HG03571 (cell line): ENCODE measurements at regions not wholly inside any gene's neighbourhood (a gene's known extent, or its start where the extent isn't known, plus 50 kb on each side); places are given as distances from the start of the nearest gene placed in this dataset.
A peak's percentile ranks its signal among the peaks of the same experiment; 100 is the strongest.
"Not testable (repeated sequence)": the region's sequence is repeated elsewhere in the genome, so short reads cannot be mapped to it uniquely, and the experiment has no call there.

Source experiments
- ATAC-seq: cut with Tn5 transposase; IDR thresholded peaks from one replicate; pipeline ENCODE4 v1.9.1; 2021; ENCODE audit not compliant: unreplicated experiment

- peak; percentile 97 for ATAC-seq
Measured at GRCh38 chr9:75455444-75455921, 367.2 kb downstream of the OSTF1 start.

GRCh38 chr9:75456698-75457097 lies 368.4 kb downstream of the OSTF1 start:
- ATAC-seq: no peak

GRCh38 chr9:75457474-75458011 lies 369.2 kb downstream of the OSTF1 start:
- no peak for ATAC-seq

- not testable (repeated sequence) for ATAC-seq
Measured at GRCh38 chr9:75459311-75459710, 371.0 kb downstream of the OSTF1 start.

GRCh38 chr9:75461183-75461582 lies 372.9 kb downstream of the OSTF1 start:
- no peak for ATAC-seq

GRCh38 chr9:75462866-75463265 lies 374.6 kb downstream of the OSTF1 start:
- no peak for ATAC-seq

- ATAC-seq: no peak
Measured at GRCh38 chr9:75463871-75464270, 375.6 kb downstream of the OSTF1 start.

- ATAC-seq: no peak
Measured at GRCh38 chr9:75464726-75465125, 376.4 kb downstream of the OSTF1 start.

GRCh38 chr9:75467142-75467541 lies 378.8 kb downstream of the OSTF1 start:
- ATAC-seq: no peak

GRCh38 chr9:75471549-75472114 lies 383.3 kb downstream of the OSTF1 start:
- ATAC-seq: no peak

- ATAC-seq: no peak
Measured at GRCh38 chr9:75482566-75482965, 394.3 kb downstream of the OSTF1 start.

GRCh38 chr9:75483636-75484035 lies 395.3 kb downstream of the OSTF1 start:
- ATAC-seq: no peak

GRCh38 chr9:75487856-75488718 lies 399.8 kb downstream of the OSTF1 start:
- no peak for ATAC-seq

GRCh38 chr9:75488719-75489110 lies 400.4 kb downstream of the OSTF1 start:
- no peak for ATAC-seq

GRCh38 chr9:75490326-75490725 lies 400.1 kb upstream of the PCSK5 start:
- no peak for ATAC-seq

GRCh38 chr9:75491533-75491932 lies 398.9 kb upstream of the PCSK5 start:
- no peak for ATAC-seq

GRCh38 chr9:75499812-75500211 lies 390.7 kb upstream of the PCSK5 start:
- ATAC-seq: no peak

- ATAC-seq: no peak
Measured at GRCh38 chr9:75500479-75500878, 390.0 kb upstream of the PCSK5 start.

- not testable (repeated sequence) for ATAC-seq
Measured at GRCh38 chr9:75500940-75501339, 389.5 kb upstream of the PCSK5 start.

GRCh38 chr9:75504721-75505120 lies 385.8 kb upstream of the PCSK5 start:
- ATAC-seq: no peak

GRCh38 chr9:75505654-75506053 lies 384.8 kb upstream of the PCSK5 start:
- no peak for ATAC-seq

- no peak for ATAC-seq
Measured at GRCh38 chr9:75529463-75529862, 361.0 kb upstream of the PCSK5 start.
